B cell (primary cell): ENCODE measurements at regions not wholly inside any gene's neighbourhood (a gene's known extent, or its start where the extent isn't known, plus 50 kb on each side); places are given as distances from the start of the nearest gene placed in this dataset.

Source experiments
- EZH2 ChIP-seq: IDR thresholded peaks from 2 replicates; pipeline ENCODE4 v1.6.1; 2012; ENCODE audit warnings: borderline replicate concordance, low read depth, mild to moderate bottlenecking, moderate library complexity, low read length; ENCODE audit not compliant: insufficient read depth, poor library complexity, severe bottlenecking
- TF ChIP-seq, protein P1 (sequence below): fragments of 200-600 bp; IDR thresholded peaks from one replicate; pipeline ENCODE4 v1.8.0; 2022; ENCODE audit warnings: antibody characterized with exemption, mild to moderate bottlenecking

DNA sequence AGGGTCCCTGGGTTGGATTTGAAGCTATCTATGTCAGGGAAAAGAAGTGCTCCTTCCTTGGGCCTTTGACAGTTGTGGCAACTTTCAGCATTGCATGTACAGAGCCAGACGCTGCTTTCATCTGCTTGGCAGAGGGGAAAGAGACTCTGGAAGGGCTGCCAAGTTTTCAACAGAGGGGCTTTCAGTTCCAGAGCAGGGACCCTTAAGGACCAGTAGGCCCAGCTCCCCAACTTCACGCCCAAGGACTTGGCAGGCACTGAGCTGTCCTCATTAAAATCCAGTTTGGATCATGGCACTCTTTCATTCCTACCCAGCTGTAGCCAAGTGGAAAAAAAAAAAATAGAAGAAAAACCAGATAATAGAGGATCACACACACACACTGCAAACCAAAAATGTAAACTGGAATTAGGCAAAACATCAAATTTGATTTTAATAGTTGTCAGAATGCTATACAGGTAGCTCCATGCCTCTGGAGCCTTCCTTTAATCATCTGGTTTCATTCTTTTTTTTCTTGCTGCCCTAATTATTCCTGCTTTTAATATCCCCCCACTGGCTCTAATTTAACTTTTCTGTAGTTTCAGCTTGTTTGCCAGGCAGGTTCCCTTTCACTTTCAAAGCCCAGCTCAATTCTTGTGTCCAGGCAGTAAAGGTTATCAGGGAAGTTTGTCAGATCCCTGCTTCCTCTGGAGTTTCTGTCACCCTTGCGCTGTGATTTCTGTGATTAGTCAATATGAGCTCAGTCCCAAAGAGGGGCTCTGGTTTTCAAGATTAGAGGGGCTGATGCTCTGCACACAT, 702.6 kb upstream of the CDH8 start:
- TF ChIP-seq, protein P1, sequence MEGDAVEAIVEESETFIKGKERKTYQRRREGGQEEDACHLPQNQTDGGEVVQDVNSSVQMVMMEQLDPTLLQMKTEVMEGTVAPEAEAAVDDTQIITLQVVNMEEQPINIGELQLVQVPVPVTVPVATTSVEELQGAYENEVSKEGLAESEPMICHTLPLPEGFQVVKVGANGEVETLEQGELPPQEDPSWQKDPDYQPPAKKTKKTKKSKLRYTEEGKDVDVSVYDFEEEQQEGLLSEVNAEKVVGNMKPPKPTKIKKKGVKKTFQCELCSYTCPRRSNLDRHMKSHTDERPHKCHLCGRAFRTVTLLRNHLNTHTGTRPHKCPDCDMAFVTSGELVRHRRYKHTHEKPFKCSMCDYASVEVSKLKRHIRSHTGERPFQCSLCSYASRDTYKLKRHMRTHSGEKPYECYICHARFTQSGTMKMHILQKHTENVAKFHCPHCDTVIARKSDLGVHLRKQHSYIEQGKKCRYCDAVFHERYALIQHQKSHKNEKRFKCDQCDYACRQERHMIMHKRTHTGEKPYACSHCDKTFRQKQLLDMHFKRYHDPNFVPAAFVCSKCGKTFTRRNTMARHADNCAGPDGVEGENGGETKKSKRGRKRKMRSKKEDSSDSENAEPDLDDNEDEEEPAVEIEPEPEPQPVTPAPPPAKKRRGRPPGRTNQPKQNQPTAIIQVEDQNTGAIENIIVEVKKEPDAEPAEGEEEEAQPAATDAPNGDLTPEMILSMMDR = no peak
- TF ChIP-seq EZH2 = no peak
